RWPE2 (cell line): ENCODE measurements at regions not wholly inside any gene's neighbourhood (a gene's known extent, or its start where the extent isn't known, plus 50 kb on each side); places are given as distances from the start of the nearest gene placed in this dataset.

Experiments
- ATAC-seq: fragments of 200-7000 bp; cut with Tn5 transposase; 3 replicates; pipeline ENCODE4 v1.9.1; 2021; ENCODE audit warnings: low read depth
- DNase-seq: peaks from one replicate; pipeline ENCODE4 v3.0.0-alpha.2; 2020; ENCODE audit warnings: low spot score
- H3K27ac ChIP-seq: fragments of 450-650 bp; 2 replicates; pipeline ENCODE4 v1.5.1; 2017; ENCODE audit warnings: mild to moderate bottlenecking; ENCODE audit not compliant: poor library complexity, severe bottlenecking
- H3K27me3 ChIP-seq: fragments of 250-450 bp; sonication (Bioruptor Pico); 2 replicates; pipeline ENCODE4 v1.5.1; 2021; ENCODE audit warnings: mild to moderate bottlenecking, moderate library complexity; ENCODE audit not compliant: insufficient read depth, poor library complexity, severe bottlenecking
- H3K36me3 ChIP-seq: fragments of 250-450 bp; sonication (Bioruptor Pico); 2 replicates; pipeline ENCODE4 v1.5.1; 2020; ENCODE audit warnings: low read depth, mild to moderate bottlenecking, moderate library complexity
- H3K4me1 ChIP-seq: fragments of 250-450 bp; sonication (Bioruptor Pico); 2 replicates; pipeline ENCODE4 v1.5.1; 2021; ENCODE audit warnings: mild to moderate bottlenecking, moderate library complexity; ENCODE audit not compliant: insufficient read depth, poor library complexity, severe bottlenecking
- H3K4me3 ChIP-seq: fragments of 250-450 bp; sonication (Bioruptor Pico); 2 replicates; pipeline ENCODE4 v1.5.1; 2021; ENCODE audit warnings: mild to moderate bottlenecking, moderate library complexity; ENCODE audit not compliant: severe bottlenecking
- H3K9me3 ChIP-seq: fragments of 250-450 bp; sonication (Bioruptor Pico); 2 replicates; pipeline ENCODE4 v1.5.1; 2021; ENCODE audit warnings: mild to moderate bottlenecking, moderate library complexity; ENCODE audit not compliant: severe bottlenecking
- TF ChIP-seq, protein P1 (sequence below): fragments of 450-650 bp; IDR thresholded peaks from one replicate; pipeline ENCODE4 v1.5.1; 2017; ENCODE audit warnings: mild to moderate bottlenecking, moderate library complexity; ENCODE audit not compliant: poor library complexity, severe bottlenecking

- no peaks in the 10 kb centered on the region for H3K36me3 ChIP-seq
- no peaks in the 10 kb centered on the region for H3K27me3 ChIP-seq
- H3K4me1 ChIP-seq: no peaks in the 10 kb centered on the region
- no peak for DNase-seq
- H3K9me3 ChIP-seq: no peaks in the 10 kb centered on the region
- H3K27ac ChIP-seq: no peak overlapping the region
- no peak overlapping the region for H3K4me3 ChIP-seq
- no peak for ATAC-seq
- TF ChIP-seq, protein P1, sequence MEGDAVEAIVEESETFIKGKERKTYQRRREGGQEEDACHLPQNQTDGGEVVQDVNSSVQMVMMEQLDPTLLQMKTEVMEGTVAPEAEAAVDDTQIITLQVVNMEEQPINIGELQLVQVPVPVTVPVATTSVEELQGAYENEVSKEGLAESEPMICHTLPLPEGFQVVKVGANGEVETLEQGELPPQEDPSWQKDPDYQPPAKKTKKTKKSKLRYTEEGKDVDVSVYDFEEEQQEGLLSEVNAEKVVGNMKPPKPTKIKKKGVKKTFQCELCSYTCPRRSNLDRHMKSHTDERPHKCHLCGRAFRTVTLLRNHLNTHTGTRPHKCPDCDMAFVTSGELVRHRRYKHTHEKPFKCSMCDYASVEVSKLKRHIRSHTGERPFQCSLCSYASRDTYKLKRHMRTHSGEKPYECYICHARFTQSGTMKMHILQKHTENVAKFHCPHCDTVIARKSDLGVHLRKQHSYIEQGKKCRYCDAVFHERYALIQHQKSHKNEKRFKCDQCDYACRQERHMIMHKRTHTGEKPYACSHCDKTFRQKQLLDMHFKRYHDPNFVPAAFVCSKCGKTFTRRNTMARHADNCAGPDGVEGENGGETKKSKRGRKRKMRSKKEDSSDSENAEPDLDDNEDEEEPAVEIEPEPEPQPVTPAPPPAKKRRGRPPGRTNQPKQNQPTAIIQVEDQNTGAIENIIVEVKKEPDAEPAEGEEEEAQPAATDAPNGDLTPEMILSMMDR: no peak
Observed at GRCh38 chr5:138640138-138640537, 64.9 kb upstream of the HSPA9 start.

- no peak for DNase-seq
- ATAC-seq: no peak
- TF ChIP-seq, protein P1: no peak
Observed at GRCh38 chr5:138639326-138639725, 64.1 kb upstream of the HSPA9 start.

GRCh38 chr5:138637256-138637655, 62.1 kb upstream of the HSPA9 start:
- Histone ChIP-seq H3K4me1 (no peaks in the 10 kb centered on the region), H3K4me3 (no peak overlapping the region), H3K27ac (no peak overlapping the region), H3K36me3 (no peaks in the 10 kb centered on the region), H3K9me3 (no peaks in the 10 kb centered on the region), H3K27me3 (no peaks in the 10 kb centered on the region)
- no peak for ATAC-seq
- TF ChIP-seq, protein P1: no peak
- DNase-seq: no peak

More at GRCh38 chr5:138639326-138639725, 64.1 kb upstream of the HSPA9 start:
- Histone ChIP-seq H3K9me3 (no peaks in the 10 kb centered on the region), H3K36me3 (no peaks in the 10 kb centered on the region), H3K4me3 (no peak overlapping the region), H3K27me3 (no peaks in the 10 kb centered on the region), H3K4me1 (no peaks in the 10 kb centered on the region), H3K27ac (no peak overlapping the region)

GRCh38 chr5:138636398-138636944, 61.3 kb upstream of the HSPA9 start:
- ATAC-seq: no peak

GRCh38 chr5:138635708-138636107, 60.5 kb upstream of the HSPA9 start:
- Histone ChIP-seq H3K9me3 (no peaks in the 10 kb centered on the region), H3K4me1 (no peaks in the 10 kb centered on the region), H3K36me3 (no peaks in the 10 kb centered on the region), H3K27ac (no peak overlapping the region), H3K4me3 (no peak overlapping the region), H3K27me3 (no peaks in the 10 kb centered on the region)
- ATAC-seq (no peak), DNase-seq (no peak)
- TF ChIP-seq, protein P1: no peak

More at GRCh38 chr5:138636398-138636944, 61.3 kb upstream of the HSPA9 start:
- no peak for DNase-seq
- no peak overlapping the region for H3K4me3 ChIP-seq
- no peaks in the 10 kb centered on the region for H3K9me3 ChIP-seq
- no peaks in the 10 kb centered on the region for H3K36me3 ChIP-seq
- no peaks in the 10 kb centered on the region for H3K4me1 ChIP-seq
- TF ChIP-seq, protein P1: no peak
- H3K27ac ChIP-seq: no peak overlapping the region
- no peaks in the 10 kb centered on the region for H3K27me3 ChIP-seq
